H1 (cell line): ENCODE measurements at regions not wholly inside any gene's neighbourhood (a gene's known extent, or its start where the extent isn't known, plus 50 kb on each side); places are given as distances from the start of the nearest gene placed in this dataset.
"Not testable (repeated sequence)": the region's sequence is repeated elsewhere in the genome, so short reads cannot be mapped to it uniquely, and the experiment has no call there.

Experiments
- CTCF ChIA-PET: fragments of 300-600 bp; sonication (Branson Sonifier 250); formaldehyde crosslinking; loops from one replicate; lab custom pipeline; 2021; ENCODE audit not compliant: partially characterized antibody; lab: Charles Lee
- POLR2A ChIA-PET: fragments of 300-600 bp; sonication (Branson Sonifier 250); formaldehyde crosslinking; loops from one replicate; lab custom pipeline; 2021; ENCODE audit warnings: inconsistent platforms; ENCODE audit not compliant: partially characterized antibody; lab: Charles Lee
- DNase-seq, 2 experiments: peaks; one replicate each; pipeline versions ENCODE4 v3.0.0 to v3.0.0-alpha.2; 2010 to 2022; ENCODE audit warnings: low spot score in 2 of 2, low read depth in 1 of 2, mixed read lengths in 1 of 2
- FAIRE-seq: peaks from 2 replicates; lab custom pipeline; 2011; peaks lifted over from hg19 to GRCh38; lab: Jason Lieb, UNC
- H2AFZ ChIP-seq: 2 replicates; pipeline ENCODE4 v1.8.1; 2012; ENCODE audit warnings: low read length, inconsistent platforms
- H2AK5ac ChIP-seq: 2 replicates; pipeline ENCODE4 v1.6.1; 2013; ENCODE audit warnings: low read depth, low read length
- H2BK120ac ChIP-seq: replicated peaks from 2 replicates; pipeline ENCODE3; 2013; ENCODE audit warnings: low read depth, low read length, inconsistent platforms
- H2BK12ac ChIP-seq: 2 replicates; pipeline ENCODE4 v1.6.1; 2013; ENCODE audit warnings: low read depth, low read length
- H2BK15ac ChIP-seq: 2 replicates; pipeline ENCODE4 v1.6.1; 2013; ENCODE audit warnings: low read length
- H2BK20ac ChIP-seq: 2 replicates; pipeline ENCODE4 v1.6.1; 2013; ENCODE audit warnings: low read length
- H2BK5ac ChIP-seq: 2 replicates; pipeline ENCODE4 v1.6.1; 2013; ENCODE audit warnings: low read depth, low read length
- H3K14ac ChIP-seq: 2 replicates; pipeline ENCODE4 v1.6.1; 2013; ENCODE audit warnings: inconsistent platforms; ENCODE audit not compliant: insufficient read length
- H3K18ac ChIP-seq: 2 replicates; pipeline ENCODE4 v1.6.1; 2013; ENCODE audit warnings: low read length; ENCODE audit errors: extremely low read depth
- H3K23ac ChIP-seq: 2 replicates; pipeline ENCODE4 v1.6.1; 2013; ENCODE audit warnings: inconsistent platforms; ENCODE audit not compliant: insufficient read length
- H3K23me2 ChIP-seq: 2 replicates; pipeline ENCODE4 v1.6.1; 2013; ENCODE audit warnings: low read depth, low read length
- H3K27ac ChIP-seq: 2 replicates; pipeline ENCODE4 v1.6.1; 2011; ENCODE audit warnings: low read depth, low read length, inconsistent platforms
- H3K27me3 ChIP-seq, 4 experiments: replicated peaks in 1 of 4; 1 replicate in 1 of 4; 2 replicates in 3 of 4; pipeline versions ENCODE4 v1.6.1 to v1.8.1; 2011 to 2013; ENCODE audit warnings: low read length in 3 of 4, mild to moderate bottlenecking in 3 of 4, inconsistent platforms in 2 of 4, mixed read lengths in 2 of 4, moderate library complexity in 1 of 4; ENCODE audit not compliant: control insufficient read depth in 3 of 4, insufficient read depth in 3 of 4; ENCODE audit errors: extremely low read depth in 1 of 4
- H3K36me3 ChIP-seq, 4 experiments: 2 replicates each; pipeline versions ENCODE4 v1.6.1 to v1.8.1; 2011 to 2013; ENCODE audit warnings: mild to moderate bottlenecking in 4 of 4, low read length in 3 of 4, moderate library complexity in 2 of 4, control low read depth in 1 of 4, inconsistent platforms in 1 of 4; ENCODE audit not compliant: insufficient read depth in 4 of 4, control insufficient read depth in 2 of 4
- H3K4ac ChIP-seq: replicated peaks from 2 replicates; pipeline ENCODE3; 2013; ENCODE audit warnings: low read length, low read depth, mixed read lengths, inconsistent platforms; ENCODE audit not compliant: insufficient read length
- H3K4me1 ChIP-seq, 4 experiments: replicated peaks in 1 of 4; 1 replicate in 1 of 4; 2 replicates in 3 of 4; pipeline versions ENCODE4 v1.6.1 to v1.8.1; 2011 to 2013; ENCODE audit warnings: low read length in 3 of 4, inconsistent platforms in 2 of 4, mixed read lengths in 1 of 4; ENCODE audit not compliant: insufficient read depth in 4 of 4, control insufficient read depth in 3 of 4
- H3K4me2 ChIP-seq, 2 experiments: 2 replicates each; pipeline versions ENCODE4 v1.6.1 to v1.8.1; 2011 to 2013; ENCODE audit warnings: low read depth in 2 of 2, low read length in 2 of 2, control low read depth in 1 of 2, inconsistent platforms in 1 of 2, mild to moderate bottlenecking in 1 of 2; ENCODE audit not compliant: insufficient read depth in 1 of 2
- H3K4me3 ChIP-seq, 4 experiments: fragments of 200-600, 300-600 bp in 1 of 4; sonication (generic), shearing (Covaris generic), sonication (Bioruptor Twin) in 1 of 4; 2 replicates each; pipeline versions ENCODE4 v1.5.1 to v1.8.1; 2011 to 2016; ENCODE audit warnings: low read length in 4 of 4, low read depth in 3 of 4, control low read depth in 2 of 4, inconsistent platforms in 2 of 4, mild to moderate bottlenecking in 2 of 4, mixed read lengths in 1 of 4, moderate library complexity in 1 of 4; ENCODE audit not compliant: insufficient read depth in 2 of 4; ENCODE audit errors: extremely low read depth in 1 of 4
- H3K56ac ChIP-seq: replicated peaks from 2 replicates; pipeline ENCODE3; 2013; ENCODE audit warnings: low read depth, mild to moderate bottlenecking, mixed read lengths, low read length, inconsistent platforms; ENCODE audit not compliant: insufficient read length
- H3K79me1 ChIP-seq: 2 replicates; pipeline ENCODE4 v1.6.1; 2013; ENCODE audit warnings: low read depth, low read length, control low read depth
- H3K79me2 ChIP-seq, 2 experiments: 2 replicates each; pipeline versions ENCODE4 v1.6.1 to v1.8.1; 2012 to 2013; ENCODE audit warnings: low read length in 2 of 2, mild to moderate bottlenecking in 2 of 2, inconsistent platforms in 1 of 2; ENCODE audit not compliant: insufficient read depth in 2 of 2, control insufficient read depth in 1 of 2
- H3K9ac ChIP-seq, 4 experiments: replicated peaks in 1 of 4; 1 replicate in 1 of 4; 2 replicates in 3 of 4; pipeline versions ENCODE4 v1.6.1 to v1.8.1; 2011 to 2013; ENCODE audit warnings: low read depth in 3 of 4, low read length in 3 of 4, control low read depth in 2 of 4, mild to moderate bottlenecking in 2 of 4, moderate library complexity in 2 of 4, inconsistent platforms in 1 of 4; ENCODE audit errors: extremely low read depth in 1 of 4
- H3K9me3 ChIP-seq, 2 experiments: 2 replicates each; pipeline versions ENCODE4 v1.6.1 to v1.8.1; 2012 to 2013; ENCODE audit warnings: mild to moderate bottlenecking in 2 of 2, moderate library complexity in 2 of 2, control low read depth in 1 of 2, inconsistent platforms in 1 of 2, low read depth in 1 of 2, low read length in 1 of 2, mixed read lengths in 1 of 2; ENCODE audit not compliant: insufficient read depth in 2 of 2
- H4K20me1 ChIP-seq, 2 experiments: replicated peaks in 1 of 2; 2 replicates each; pipeline versions ENCODE3 to v1.8.1; 2011 to 2013; ENCODE audit warnings: inconsistent platforms in 2 of 2, low read length in 2 of 2, mild to moderate bottlenecking in 1 of 2; ENCODE audit not compliant: insufficient read depth in 2 of 2, control insufficient read depth in 1 of 2
- H4K5ac ChIP-seq: 2 replicates; pipeline ENCODE4 v1.6.1; 2013; ENCODE audit warnings: low read length, low read depth, mixed read lengths, inconsistent platforms; ENCODE audit not compliant: insufficient read length
- H4K8ac ChIP-seq: 2 replicates; pipeline ENCODE4 v1.8.0; 2013; ENCODE audit warnings: mild to moderate bottlenecking, moderate library complexity, low read length, inconsistent platforms; ENCODE audit not compliant: insufficient read depth; ENCODE audit errors: extremely low read depth
- H4K91ac ChIP-seq: replicated peaks from 2 replicates; pipeline ENCODE3; 2013; ENCODE audit warnings: low read length, mixed read lengths, inconsistent platforms; ENCODE audit not compliant: insufficient read length
- WGBS, 2 experiments: shearing (Covaris generic) in 1 of 2; methylation state at CpG; one replicate each; pipeline versions ENCODE4 v1.1.6 to v1.1.7; 2013 to 2015; ENCODE audit warnings: low lambda C conversion rate in 2 of 2, mixed read lengths in 2 of 2, inconsistent platforms in 1 of 2, low coverage in 1 of 2, missing lambda C conversion rate in 1 of 2; ENCODE audit not compliant: insufficient replicate concordance in 2 of 2, insufficient coverage in 1 of 2, insufficient read length in 1 of 2; ENCODE audit errors: extremely low coverage in 1 of 2, missing lambda C conversion rate in 1 of 2; 5-methylcytosine and 5-hydroxymethylcytosine counted together

DNA sequence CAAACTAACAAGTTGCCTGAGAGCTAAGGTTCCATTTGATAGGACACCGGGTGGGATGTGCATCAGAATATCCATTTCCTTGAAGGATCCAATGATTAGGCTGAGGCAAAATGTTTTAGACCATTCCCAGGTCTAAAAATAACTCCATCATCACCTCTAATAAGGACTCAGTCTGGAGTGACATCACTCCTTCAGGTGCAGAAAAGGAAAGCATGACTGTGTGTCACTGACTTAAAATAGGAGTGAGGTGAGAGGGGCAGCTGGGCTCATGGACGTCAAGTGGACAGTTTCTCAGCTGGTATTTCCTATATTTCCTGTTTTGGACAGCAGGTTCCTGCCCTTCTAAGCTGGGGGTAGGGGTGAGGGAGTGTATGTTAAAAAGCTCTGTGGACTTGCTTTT, 135.9 kb upstream of the PLGLB2 start:
- H2AK5ac ChIP-seq, H3K27me3 ChIP-seq, H4K91ac ChIP-seq, H3K36me3 ChIP-seq, H3K23ac ChIP-seq, H3K79me2 ChIP-seq, H3K56ac ChIP-seq, FAIRE-seq, H4K8ac ChIP-seq, H3K4me2 ChIP-seq, H3K23me2 ChIP-seq, H2BK120ac ChIP-seq, DNase-seq, H2BK5ac ChIP-seq, H3K27ac ChIP-seq, H3K9ac ChIP-seq, H3K4me3 ChIP-seq, H3K4ac ChIP-seq, H2AFZ ChIP-seq, H3K14ac ChIP-seq, H2BK15ac ChIP-seq, H3K79me1 ChIP-seq, H2BK12ac ChIP-seq, H2BK20ac ChIP-seq, H3K18ac ChIP-seq, H3K9me3 ChIP-seq, H4K20me1 ChIP-seq, H3K4me1 ChIP-seq, CTCF ChIA-PET, H4K5ac ChIP-seq, POLR2A ChIA-PET: not testable (repeated sequence)
- no CpG with 5 or more reads among the region's 2 CpGs for WGBS, 2 experiments

DNA sequence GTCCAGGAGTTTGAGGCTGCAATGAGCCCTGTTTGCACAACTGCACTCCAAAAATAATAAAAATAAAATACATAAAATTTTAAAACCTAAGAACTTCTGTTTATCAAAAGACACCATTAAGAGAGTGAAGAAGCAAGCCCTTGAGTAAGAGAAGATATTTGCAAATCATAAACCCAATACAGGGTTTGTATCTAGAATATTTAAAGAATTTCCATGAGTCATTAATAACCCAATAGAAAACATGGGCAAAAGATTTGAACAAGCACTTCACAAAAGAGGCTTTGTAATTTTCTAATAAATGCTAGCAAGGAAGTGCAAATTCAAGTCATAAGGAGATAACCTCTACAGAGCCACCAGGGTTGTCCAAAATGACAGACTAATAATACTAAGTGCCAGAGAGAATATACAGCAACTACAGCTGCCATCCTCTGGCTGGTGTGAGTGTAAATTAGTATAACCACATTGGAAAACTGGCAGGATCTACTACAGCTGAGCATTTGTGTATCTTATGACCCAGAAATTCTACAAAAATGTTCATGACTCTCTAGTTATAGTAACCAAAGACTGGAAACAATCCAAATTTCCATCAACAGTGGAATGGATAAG, 133.0 kb upstream of the PLGLB2 start:
- DNase-seq, H3K18ac ChIP-seq, H3K36me3 ChIP-seq, H3K4me3 ChIP-seq, CTCF ChIA-PET, H4K5ac ChIP-seq, H3K23ac ChIP-seq, POLR2A ChIA-PET, H3K27me3 ChIP-seq, H3K27ac ChIP-seq, H3K4me2 ChIP-seq, H3K4ac ChIP-seq, H2BK12ac ChIP-seq, H4K20me1 ChIP-seq, H3K9me3 ChIP-seq, H3K4me1 ChIP-seq, H3K56ac ChIP-seq, H2BK15ac ChIP-seq, H4K91ac ChIP-seq, H3K79me1 ChIP-seq, H3K14ac ChIP-seq, H2AFZ ChIP-seq, FAIRE-seq, H2BK5ac ChIP-seq, H2BK120ac ChIP-seq, H3K79me2 ChIP-seq, H4K8ac ChIP-seq, H3K23me2 ChIP-seq, H2AK5ac ChIP-seq, H2BK20ac ChIP-seq, H3K9ac ChIP-seq: not testable (repeated sequence)
